ENCODE measurements at regions not wholly inside any gene's neighbourhood (a gene's known extent, or its start where the extent isn't known, plus 50 kb on each side); places are given as distances from the start of the nearest gene placed in this dataset.

DNA sequence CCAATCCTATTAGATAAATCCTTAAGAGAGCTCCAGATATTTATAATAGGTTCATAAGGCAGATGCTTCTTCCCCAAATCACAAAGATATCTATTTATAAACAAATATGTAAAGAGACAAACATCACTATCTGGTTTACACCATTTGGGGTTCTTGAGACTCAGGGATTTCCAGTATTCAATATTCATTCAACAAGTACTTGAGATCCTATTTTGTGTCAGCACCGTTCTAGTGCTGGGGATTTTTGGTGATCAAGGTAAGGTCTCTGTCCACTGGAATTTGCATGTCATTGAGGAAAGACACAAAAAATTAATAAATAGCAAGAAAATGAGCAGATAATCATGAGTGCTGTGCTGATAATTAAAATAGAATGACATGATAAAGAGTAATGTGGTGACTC, 222.7 kb upstream of the FOXN3 start:
- TF ChIP-seq, protein P1, sequence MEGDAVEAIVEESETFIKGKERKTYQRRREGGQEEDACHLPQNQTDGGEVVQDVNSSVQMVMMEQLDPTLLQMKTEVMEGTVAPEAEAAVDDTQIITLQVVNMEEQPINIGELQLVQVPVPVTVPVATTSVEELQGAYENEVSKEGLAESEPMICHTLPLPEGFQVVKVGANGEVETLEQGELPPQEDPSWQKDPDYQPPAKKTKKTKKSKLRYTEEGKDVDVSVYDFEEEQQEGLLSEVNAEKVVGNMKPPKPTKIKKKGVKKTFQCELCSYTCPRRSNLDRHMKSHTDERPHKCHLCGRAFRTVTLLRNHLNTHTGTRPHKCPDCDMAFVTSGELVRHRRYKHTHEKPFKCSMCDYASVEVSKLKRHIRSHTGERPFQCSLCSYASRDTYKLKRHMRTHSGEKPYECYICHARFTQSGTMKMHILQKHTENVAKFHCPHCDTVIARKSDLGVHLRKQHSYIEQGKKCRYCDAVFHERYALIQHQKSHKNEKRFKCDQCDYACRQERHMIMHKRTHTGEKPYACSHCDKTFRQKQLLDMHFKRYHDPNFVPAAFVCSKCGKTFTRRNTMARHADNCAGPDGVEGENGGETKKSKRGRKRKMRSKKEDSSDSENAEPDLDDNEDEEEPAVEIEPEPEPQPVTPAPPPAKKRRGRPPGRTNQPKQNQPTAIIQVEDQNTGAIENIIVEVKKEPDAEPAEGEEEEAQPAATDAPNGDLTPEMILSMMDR (IDR thresholded peaks at IDR 0.05), result no peak
- Mint-ChIP-seq H3K36me3 (ENCODE audit: low read depth) (peaks cover 33% of the 10 kb centered on the region), H3K27ac (peak overlapping the region; percentile 96), H3K4me3 (no peak overlapping the region), H3K4me1 (ENCODE audit: low read depth) (peaks cover 68% of the 10 kb centered on the region), H3K9me3 (peaks cover 17% of the 10 kb centered on the region), H3K27me3 (no peaks in the 10 kb centered on the region)
- ATAC-seq (no peak), DNase-seq (no peak)
- CTCF ChIA-PET, result interaction anchor here (1.6 kb wide), 1 partner anchor 18 kb away, joined by 4 read pairs; no protein-coding TSS in a partner anchor
- POLR2A ChIA-PET, result interaction anchor here (1.0 to 5.5 kb wide), 4 partner anchors 11 to 82 kb away, joined by 3 to 44 read pairs (median 4); no protein-coding TSS in a partner anchor
- intact Hi-C loops (cut with micrococcal nuclease), result loop anchor here (5.0 kb wide), 1 partner anchor 43 kb away; no protein-coding TSS in a partner anchor

- peak overlapping the region; percentile 96 for H3K27ac Mint-ChIP-seq
- no peaks in the 10 kb centered on the region for H3K27me3 Mint-ChIP-seq
- peaks cover 28% of the 10 kb centered on the region for H3K36me3 Mint-ChIP-seq (ENCODE audit: low read depth)
- CTCF ChIA-PET, result interaction anchor here (1.0 to 1.6 kb wide), 6 partner anchors 9 to 129 kb away, joined by 3 to 5 read pairs (median 4); no protein-coding TSS in a partner anchor
- no peak for DNase-seq
- H3K4me1 Mint-ChIP-seq (ENCODE audit: low read depth), result peaks cover 63% of the 10 kb centered on the region
- H3K9me3 Mint-ChIP-seq, result peaks cover 17% of the 10 kb centered on the region
- TF ChIP-seq, protein P1 (IDR thresholded peaks at IDR 0.05), result no peak
- peak; percentile 14 for ATAC-seq
- POLR2A ChIA-PET, result interaction anchor here (1.3 to 5.5 kb wide), 2 partner anchors 11 to 20 kb away, joined by 4 to 44 read pairs; no protein-coding TSS in a partner anchor
- intact Hi-C loops (cut with micrococcal nuclease), result no loop called here
- H3K4me3 Mint-ChIP-seq, result peak overlapping the region; percentile 19
These were observed 221.9 kb upstream of the FOXN3 start for GRCh38 chr14:89638891-89639290.

- CTCF ChIA-PET, result interaction anchor here (1.4 kb wide), 1 partner anchor 8 kb away, joined by 4 read pairs; no protein-coding TSS in a partner anchor
These were observed 220.5 kb upstream of the FOXN3 start for GRCh38 chr14:89637581-89637980.

GRCh38 chr14:89635615-89636014, 218.6 kb upstream of the FOXN3 start:
- H3K27ac Mint-ChIP-seq, result no peak overlapping the region
- DNase-seq, result no peak
- intact Hi-C loops (cut with micrococcal nuclease), result no loop called here
- H3K9me3 Mint-ChIP-seq, result peaks cover 16% of the 10 kb centered on the region
- TF ChIP-seq, protein P1 (IDR thresholded peaks at IDR 0.05), result no peak
- H3K4me1 Mint-ChIP-seq (ENCODE audit: low read depth), result peaks cover 45% of the 10 kb centered on the region
- CTCF ChIA-PET, result interaction anchor here (1.7 kb wide), 1 partner anchor 8 kb away, joined by 6 read pairs; no protein-coding TSS in a partner anchor
- no peak overlapping the region for H3K4me3 Mint-ChIP-seq
- peaks cover 22% of the 10 kb centered on the region for H3K36me3 Mint-ChIP-seq (ENCODE audit: low read depth)
- POLR2A ChIA-PET, result interaction anchor here (0.6 kb wide), 1 partner anchor 825 kb away, joined by 3 read pairs; no protein-coding TSS in a partner anchor
- ATAC-seq, result no peak
- no peaks in the 10 kb centered on the region for H3K27me3 Mint-ChIP-seq

More at GRCh38 chr14:89637581-89637980, 220.5 kb upstream of the FOXN3 start:
- ATAC-seq, result no peak
- H3K9me3 Mint-ChIP-seq, result peaks cover 14% of the 10 kb centered on the region
- no peaks in the 10 kb centered on the region for H3K27me3 Mint-ChIP-seq
- H3K27ac Mint-ChIP-seq, result peak overlapping the region; percentile 43
- H3K36me3 Mint-ChIP-seq (ENCODE audit: low read depth), result peaks cover 26% of the 10 kb centered on the region
- TF ChIP-seq, protein P1 (IDR thresholded peaks at IDR 0.05), result no peak
- intact Hi-C loops (cut with micrococcal nuclease), result no loop called here
- peaks cover 53% of the 10 kb centered on the region for H3K4me1 Mint-ChIP-seq (ENCODE audit: low read depth)
- H3K4me3 Mint-ChIP-seq, result no peak overlapping the region
- POLR2A ChIA-PET, result interaction anchor here (5.5 kb wide), 1 partner anchor 9 kb away, joined by 44 read pairs; no protein-coding TSS in a partner anchor
- DNase-seq, result no peak

DNA sequence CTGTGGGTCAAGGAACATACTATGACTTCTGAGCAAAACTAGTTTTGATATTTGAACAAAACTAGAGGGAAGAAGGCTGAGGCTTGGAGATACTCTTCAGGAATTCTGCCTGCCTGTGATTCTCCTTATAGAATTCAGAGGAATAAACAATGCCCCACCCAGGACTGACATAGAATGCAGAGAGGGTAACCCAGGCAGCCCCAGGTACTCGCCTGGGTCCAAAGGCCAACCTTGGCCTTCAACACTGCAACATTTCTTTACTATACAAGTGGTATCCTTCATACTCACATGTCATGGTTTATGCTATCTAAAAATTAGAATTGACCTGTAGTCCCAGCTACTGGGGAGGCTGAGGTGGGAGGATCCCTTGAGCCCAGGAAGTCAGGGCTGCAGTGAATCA, 217.0 kb upstream of the FOXN3 start:
- no peak for DNase-seq
- intact Hi-C loops (cut with micrococcal nuclease), result no loop called here
- H3K36me3 Mint-ChIP-seq (ENCODE audit: low read depth), result peaks cover 7% of the 10 kb centered on the region
- POLR2A ChIA-PET, result no interaction called here
- H3K27ac Mint-ChIP-seq, result no peak overlapping the region
- CTCF ChIA-PET, result interaction anchor here (1.1 to 1.9 kb wide), 3 partner anchors 42 to 132 kb away, joined by 3 to 5 read pairs (median 4); no protein-coding TSS in a partner anchor
- peaks cover 43% of the 10 kb centered on the region for H3K4me1 Mint-ChIP-seq (ENCODE audit: low read depth)
- peaks cover 7% of the 10 kb centered on the region for H3K9me3 Mint-ChIP-seq
- TF ChIP-seq, protein P1 (IDR thresholded peaks at IDR 0.05), result no peak
- no peak for ATAC-seq
- no peak overlapping the region for H3K4me3 Mint-ChIP-seq
- H3K27me3 Mint-ChIP-seq, result no peaks in the 10 kb centered on the region

Data from activated CD8-positive, alpha-beta T cell treated with anti-CD3 and anti-CD28 coated beads for 36 hours (primary cell).